K562 (cell line): ENCODE measurements at regions not wholly inside any gene's neighbourhood (a gene's known extent, or its start where the extent isn't known, plus 50 kb on each side); places are given as distances from the start of the nearest gene placed in this dataset.

ENCODE experiments used
- ATAC-seq: fragments of 200-7000 bp; cut with Tn5 transposase; 3 replicates; pipeline ENCODE4 v1.9.1; 2020; ENCODE audit warnings: moderate library complexity
- BruUV-seq: library from RNA; stranded (reverse); fragments of 400-500 nt; replicated peaks from 2 replicates; lab custom pipeline; 2021; lab: Mats Ljungman, UMichigan
- CTCF ChIA-PET: fragments of 300-600 bp; formaldehyde crosslinking; extraction: SDS; loops from one replicate; lab custom pipeline; 2021; ENCODE audit warnings: low intra/inter-chr PET ratio; lab: Yijun Ruan, JAX
- POLR2A ChIA-PET: fragments of 300-600, 350-650 bp; sonication (Branson Sonifier 250); formaldehyde crosslinking; extraction: SDS; loops from one replicate; lab custom pipeline; 2021; ENCODE audit warnings: antibody characterized with exemption, inconsistent platforms; lab: Yijun Ruan, JAX
- DNase-seq, 4 experiments: peaks; one replicate each; pipeline versions ENCODE4 v3.0.0 to v3.0.0-alpha.2; 2011 to 2018; ENCODE audit warnings: low spot score in 3 of 4, mixed read lengths in 3 of 4; ENCODE audit errors: extremely low read depth in 1 of 4
- FAIRE-seq: peaks from 2 replicates; lab custom pipeline; 2011; peaks lifted over from hg19 to GRCh38; lab: Jason Lieb, UNC
- H2AFZ ChIP-seq: 2 replicates; pipeline ENCODE4 v1.6.0; 2011; ENCODE audit warnings: low read depth, low read length, control low read depth, inconsistent platforms
- H3K27ac ChIP-seq: fragments of 200-600 bp; 3 replicates; pipeline ENCODE4 v1.8.0; 2011; ENCODE audit warnings: low read depth, mild to moderate bottlenecking, control low read depth, inconsistent platforms, low read length, moderate library complexity, mixed read lengths; ENCODE audit errors: extremely low read depth
- H3K27me3 ChIP-seq, 2 experiments: fragments of 300-600 bp in 1 of 2; 2 replicates in 1 of 2; 3 replicates in 1 of 2; pipeline versions ENCODE4 v1.6.0 to v1.8.0; 2011; ENCODE audit warnings: inconsistent platforms in 2 of 2, low read length in 2 of 2, mild to moderate bottlenecking in 1 of 2, mixed read lengths in 1 of 2, moderate library complexity in 1 of 2; ENCODE audit not compliant: control insufficient read depth in 2 of 2, insufficient read depth in 2 of 2
- H3K36me3 ChIP-seq: fragments of 300-600 bp; 3 replicates; pipeline ENCODE4 v1.8.0; 2011; ENCODE audit warnings: mild to moderate bottlenecking, low read length, inconsistent platforms; ENCODE audit not compliant: control insufficient read depth, insufficient read depth
- H3K4me1 ChIP-seq, 2 experiments: fragments of 200-600 bp in 1 of 2; replicated peaks in 1 of 2; 2 replicates in 1 of 2; 3 replicates in 1 of 2; pipeline versions ENCODE4 v1.5.1 to v1.8.0; 2011; ENCODE audit warnings: inconsistent platforms in 2 of 2, low read length in 2 of 2, mild to moderate bottlenecking in 1 of 2, mixed read lengths in 1 of 2, moderate library complexity in 1 of 2; ENCODE audit not compliant: control insufficient read depth in 2 of 2, insufficient read depth in 2 of 2
- H3K4me2 ChIP-seq: 2 replicates; pipeline ENCODE4 v1.6.1; 2011; ENCODE audit warnings: low read length, control low read depth, inconsistent platforms, mixed read lengths; ENCODE audit not compliant: insufficient read depth
- H3K4me3 ChIP-seq: fragments of 200-600 bp; sonication (generic), shearing (Covaris generic); 2 replicates; pipeline ENCODE4 v1.5.1; 2016; ENCODE audit warnings: control low read depth, inconsistent platforms
- H3K79me2 ChIP-seq: fragments of 200-600 bp; 3 replicates; pipeline ENCODE4 v1.8.0; 2011; ENCODE audit warnings: low read length, inconsistent platforms; ENCODE audit not compliant: control insufficient read depth, insufficient read depth
- H3K9ac ChIP-seq, 2 experiments: 2 replicates each; pipeline versions ENCODE4 v1.6.0 to v1.6.1; 2011; ENCODE audit warnings: low read depth in 2 of 2, low read length in 2 of 2, control low read depth in 1 of 2, inconsistent platforms in 1 of 2, mild to moderate bottlenecking in 1 of 2, mixed read lengths in 1 of 2; ENCODE audit not compliant: insufficient read depth in 1 of 2
- H3K9me1 ChIP-seq: one replicate; pipeline ENCODE4 v1.6.0; 2011; ENCODE audit warnings: inconsistent platforms, mild to moderate bottlenecking, low read length, moderate library complexity; ENCODE audit not compliant: control insufficient read depth, insufficient read depth
- H3K9me3 ChIP-seq: replicated peaks from 2 replicates; pipeline ENCODE4 v1.5.1; 2011; ENCODE audit warnings: low read depth, low read length, inconsistent platforms; ENCODE audit not compliant: control insufficient read depth, insufficient read depth
- H4K20me1 ChIP-seq: replicated peaks from 2 replicates; pipeline ENCODE4 v1.6.1; 2011; ENCODE audit warnings: low read length, inconsistent platforms, mixed read lengths; ENCODE audit not compliant: control insufficient read depth, insufficient read depth
- AFF1 ChIP-seq, 2 experiments: fragments of 450-650 bp; IDR thresholded peaks; 2 replicates each; pipeline ENCODE4 v1.6.1; 2018; ENCODE audit warnings: mild to moderate bottlenecking in 2 of 2, low read depth in 1 of 2; ENCODE audit not compliant: partially characterized antibody in 2 of 2
- BMI1 ChIP-seq: fragments of 150-350 bp; IDR thresholded peaks from 2 replicates; pipeline ENCODE4 v1.6.1; 2014; ENCODE audit warnings: low read length
- DDX20 ChIP-seq: fragments of 450-650 bp; IDR thresholded peaks from 2 replicates; pipeline ENCODE4 v1.6.1; 2016; ENCODE audit warnings: missing genetic modification characterization, low read depth, mild to moderate bottlenecking, missing compliant biosample characterization, moderate library complexity
- MYBL2 ChIP-seq, 2 experiments: fragments of 450-650 bp in 1 of 2; sonication (generic) in 1 of 2; formaldehyde crosslinking in 1 of 2; IDR thresholded peaks; 2 replicates each; pipeline versions ENCODE4 v1.6.1 to v1.8.1; 2017 to 2022; ENCODE audit warnings: borderline replicate concordance in 1 of 2, inconsistent platforms in 1 of 2, low read depth in 1 of 2, mild to moderate bottlenecking in 1 of 2, missing genetic modification reagents in 1 of 2, moderate library complexity in 1 of 2
- PHF8 ChIP-seq: fragments of 200-600 bp; sonication (generic); IDR thresholded peaks from 2 replicates; pipeline ENCODE4 v1.6.1; 2012; ENCODE audit warnings: mixed run types, mild to moderate bottlenecking, inconsistent platforms, low read length, moderate library complexity, borderline replicate concordance
- POLR2AphosphoS5 ChIP-seq: IDR thresholded peaks from 2 replicates; pipeline ENCODE4 v1.6.1; 2011; ENCODE audit warnings: mild to moderate bottlenecking, low read depth, low read length, moderate library complexity; ENCODE audit not compliant: control insufficient read depth, insufficient read depth
- RAD51 ChIP-seq: fragments of 450-650 bp; IDR thresholded peaks from 2 replicates; pipeline ENCODE4 v1.7.1; 2016; ENCODE audit warnings: low read depth, mild to moderate bottlenecking, borderline replicate concordance
- SETDB1 ChIP-seq: IDR thresholded peaks from one replicate; pipeline ENCODE4 v1.6.1; 2012; ENCODE audit warnings: low read length, control low read depth, inconsistent platforms
- TARDBP ChIP-seq: fragments of 450-650 bp; IDR thresholded peaks from 2 replicates; pipeline ENCODE4 v1.6.1; 2016
- THAP7 ChIP-seq: fragments of 250-450 bp; sonication (Bioruptor Pico); IDR thresholded peaks from 2 replicates; pipeline ENCODE4 v1.5.0; 2021
- ZBTB1 ChIP-seq: sonication (generic); formaldehyde crosslinking; IDR thresholded peaks from 2 replicates; pipeline ENCODE4 v1.8.1; 2023; ENCODE audit warnings: missing genetic modification reagents, low read depth, mild to moderate bottlenecking, borderline replicate concordance
- ZFP30 ChIP-seq: fragments of 250-450 bp; sonication (Bioruptor Pico); IDR thresholded peaks from 2 replicates; pipeline ENCODE4 v1.8.0; 2022; ENCODE audit warnings: moderate library complexity, mild to moderate bottlenecking, inconsistent platforms, borderline replicate concordance
- WGBS: fragments of 100-300 bp; shearing (Covaris generic); methylation state at CpG from one replicate; pipeline ENCODE4 v1.1.6; 2016; ENCODE audit warnings: low coverage, mixed read lengths; ENCODE audit not compliant: insufficient coverage; ENCODE audit errors: missing lambda C conversion rate; 5-methylcytosine and 5-hydroxymethylcytosine counted together
- in situ Hi-C: fragments of 300-500 bp; cut with MboI; formaldehyde crosslinking; loops from 4 replicates; pipeline ENCODE4 v1.15.0; 2018; ENCODE audit warnings: inconsistent platforms, mixed read lengths
- intact Hi-C: fragments of 100-400 bp; cut with micrococcal nuclease; formaldehyde crosslinking; loops from 2 replicates; pipeline ENCODE4 v1.14.2; 2022

GRCh38 chr16:79809376-79809775, 208.8 kb upstream of the MAF start:
- Histone ChIP-seq H3K79me2 (no peaks in the 10 kb centered on the region), H3K36me3 (no peaks in the 10 kb centered on the region), H3K4me2 (no peak overlapping the region), H3K4me1 (peaks cover 0 to 7% of the 10 kb centered on the region in 2 experiments; a peak in 2 of 5 replicates), H3K9me3 (no peaks in the 10 kb centered on the region), H2AFZ (no peak overlapping the region), H3K27me3 (no peaks in the 10 kb centered on the region), H3K9me1 (no peaks in the 10 kb centered on the region), H3K9ac (no peak overlapping the region), H4K20me1 (no peaks in the 10 kb centered on the region), H3K4me3 (no peak overlapping the region), H3K27ac (no peak overlapping the region)
- BruUV-seq: no TSS peak
- intact Hi-C loops: no loop called here
- ChIA-PET CTCF (no interaction called here), POLR2A (no interaction called here)
- no peak for FAIRE-seq
- no peak for DNase-seq
- ATAC-seq: no peak
- in situ Hi-C loops: no loop called here
- WGBS: 14% methylated on average over 1 of the region's 1 CpG
- TF ChIP-seq ZBTB1 (CRISPR knock-in tag) (no peak), ZFP30 (CRISPR knock-in tag) (no peak), PHF8 (no peak), BMI1 (no peak), THAP7 (CRISPR knock-in tag) (no peak)

- DNase-seq (no peak), FAIRE-seq (no peak), ATAC-seq (no peak)
- in situ Hi-C loops (no loop called here), intact Hi-C loops (no loop called here)
- Histone ChIP-seq H3K27me3 (no peaks in the 10 kb centered on the region), H3K4me2 (no peak overlapping the region), H3K9ac (no peak overlapping the region), H3K27ac (no peak overlapping the region), H3K79me2 (no peaks in the 10 kb centered on the region), H3K36me3 (no peaks in the 10 kb centered on the region), H4K20me1 (no peaks in the 10 kb centered on the region), H3K4me1 (peaks cover 0 to 7% of the 10 kb centered on the region in 2 experiments; a peak in 2 of 5 replicates), H3K9me3 (no peaks in the 10 kb centered on the region), H3K9me1 (no peaks in the 10 kb centered on the region), H2AFZ (no peak overlapping the region), H3K4me3 (no peak overlapping the region)
- WGBS: 22% methylated on average over 3 of the region's 3 CpGs
- BruUV-seq: no TSS peak
- CTCF ChIA-PET: no interaction called here
- POLR2A ChIA-PET: interaction anchor here (0.6 to 1.1 kb wide), 2 partner anchors 9 to 1169 kb away, joined by 3 read pairs; no protein-coding TSS in a partner anchor
- TF ChIP-seq DDX20 (tag): no peak
- TF ChIP-seq AFF1 (IDR thresholded peaks at IDR 0.05; ENCODE audit: low read depth in 1 of 2, partially characterized antibody in 2 of 2): no peak
- no peak for TF ChIP-seq MYBL2 (IDR thresholded peaks at IDR 0.05; ENCODE audit: low read depth)
- no peak for TF ChIP-seq MYBL2 (CRISPR knock-in tag; IDR thresholded peaks at IDR 0.05; ENCODE audit: borderline replicate concordance)
- no peak for TF ChIP-seq SETDB1
- no peak for TF ChIP-seq POLR2AphosphoS5
- no peak for TF ChIP-seq TARDBP
- TF ChIP-seq RAD51: no peak
These were observed 208.2 kb upstream of the MAF start for GRCh38 chr16:79808731-79809130.
